OCI-M2 (cell line): ENCODE measurements at regions not wholly inside any gene's neighbourhood (a gene's known extent, or its start where the extent isn't known, plus 50 kb on each side); places are given as distances from the start of the nearest gene placed in this dataset.

ENCODE experiments used
- DNase-seq: peaks from one replicate; lab custom pipeline; 2025; ENCODE audit not compliant: unreplicated experiment; lab: John Stamatoyannopoulos, UW

DNA sequence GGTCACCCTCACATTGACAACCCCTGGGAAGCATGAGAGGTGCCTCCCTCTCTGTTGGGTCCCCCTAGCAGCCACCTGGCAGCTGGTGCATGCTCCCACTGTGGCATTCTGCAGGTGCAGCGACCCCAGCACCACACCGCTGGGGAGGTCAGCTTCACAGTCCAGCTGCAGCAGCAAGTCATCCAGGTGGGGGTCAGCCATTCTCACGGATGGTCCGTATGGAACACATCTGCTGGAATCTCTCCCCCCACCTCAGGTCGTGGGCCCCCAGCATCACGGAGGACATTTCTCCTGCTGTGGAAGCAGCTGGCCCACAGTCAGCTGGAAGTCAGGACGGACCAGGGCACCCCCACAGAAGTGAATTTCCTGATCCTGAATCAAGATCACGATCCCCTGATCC, 201.3 kb downstream of the COG6 start:
- no peak for DNase-seq

DNA sequence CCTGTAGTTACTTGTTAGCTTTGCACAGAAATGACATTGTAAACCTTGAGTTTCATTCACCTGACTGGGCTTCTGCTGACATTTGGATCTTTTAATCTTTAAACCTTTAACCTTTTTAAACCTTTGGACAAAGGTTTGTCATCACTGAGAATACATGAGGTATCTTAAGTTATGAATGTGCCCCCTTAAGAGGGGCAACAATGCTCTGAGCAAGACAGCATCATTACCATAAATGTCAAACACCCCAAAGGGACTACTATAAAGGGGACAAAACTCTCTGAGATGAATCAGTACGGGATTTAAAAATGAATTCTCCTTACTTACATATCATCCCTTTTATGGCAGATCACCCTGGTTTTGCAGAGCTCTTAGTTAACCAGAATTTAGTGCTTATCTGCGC, 203.3 kb downstream of the COG6 start:
- no peak for DNase-seq

DNA sequence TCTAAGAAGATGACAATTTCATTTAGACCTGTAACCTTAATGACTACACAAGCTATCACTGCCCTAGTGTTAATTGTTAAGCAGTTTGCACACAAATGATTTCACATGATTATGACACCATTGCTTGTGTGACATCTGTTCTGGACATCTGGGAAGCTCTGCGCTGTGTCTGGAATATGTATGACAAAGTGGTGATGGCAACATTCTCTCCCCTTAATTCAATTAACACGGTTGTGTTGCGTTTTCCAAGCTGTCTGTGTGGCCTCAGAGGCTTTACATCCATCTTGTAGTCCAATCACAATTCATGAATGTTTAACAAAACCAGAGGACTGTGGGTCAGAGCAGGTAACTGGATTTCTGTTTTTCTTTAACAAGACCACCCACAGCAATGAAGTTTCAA, 204.4 kb downstream of the COG6 start:
- no peak for DNase-seq

DNA sequence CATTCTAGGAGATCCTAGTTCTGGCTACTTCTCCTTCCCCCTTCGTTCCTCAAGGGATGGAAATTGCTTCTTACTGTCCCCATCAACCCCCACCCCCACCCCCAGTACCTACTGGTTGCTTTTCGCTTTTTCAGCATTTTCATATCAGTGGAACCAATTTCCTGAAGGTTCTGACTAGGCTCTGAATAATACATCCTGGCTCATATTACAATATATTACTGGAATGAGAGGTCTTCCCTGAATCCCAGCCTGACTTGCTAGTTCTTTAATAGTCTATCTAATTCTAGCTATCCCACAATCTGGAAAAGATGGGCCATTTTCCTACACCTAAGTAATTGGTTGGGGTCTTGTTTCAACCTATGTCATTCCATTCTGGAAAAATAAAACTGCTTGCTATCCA, 207.4 kb downstream of the COG6 start:
- DNase-seq: no peak

DNA sequence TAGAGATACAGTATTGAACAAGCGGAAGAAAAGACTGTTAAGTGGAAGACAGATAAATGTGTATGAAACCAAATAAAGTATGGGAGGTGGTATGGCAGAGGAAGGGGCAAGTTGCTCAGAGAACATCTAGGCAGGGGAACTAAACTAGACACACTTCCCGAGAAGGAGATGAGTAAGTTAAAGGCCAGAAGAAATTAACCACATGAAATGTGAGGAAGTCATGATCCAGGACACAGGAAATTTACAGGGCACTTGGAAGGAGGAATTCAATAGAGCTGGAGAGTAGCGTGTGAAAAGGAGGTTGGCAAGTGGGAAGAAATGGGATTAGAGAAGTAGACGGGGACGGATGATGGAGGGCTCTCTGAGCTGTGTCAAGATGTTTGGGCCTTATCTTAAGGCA, 208.8 kb downstream of the COG6 start:
- no peak for DNase-seq

DNA sequence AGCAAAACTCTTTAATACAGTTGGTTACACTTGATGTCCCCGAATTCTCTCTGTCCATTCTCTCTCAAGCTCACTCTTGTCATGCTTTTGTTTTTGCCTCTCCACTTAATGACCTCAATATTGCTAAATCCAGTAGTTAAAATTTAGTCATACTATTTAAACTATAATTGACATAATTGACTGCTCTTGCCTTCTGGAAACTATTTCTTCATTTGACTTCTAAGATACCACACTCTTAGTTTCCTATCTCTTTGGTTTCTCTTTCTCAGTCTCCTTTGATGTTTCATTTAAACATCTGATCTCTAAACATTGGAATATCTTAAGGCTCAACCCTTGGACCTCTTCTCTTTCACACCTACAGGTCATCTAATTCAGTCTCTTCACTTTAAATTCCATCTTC, 211.3 kb downstream of the COG6 start:
- no peak for DNase-seq

DNA sequence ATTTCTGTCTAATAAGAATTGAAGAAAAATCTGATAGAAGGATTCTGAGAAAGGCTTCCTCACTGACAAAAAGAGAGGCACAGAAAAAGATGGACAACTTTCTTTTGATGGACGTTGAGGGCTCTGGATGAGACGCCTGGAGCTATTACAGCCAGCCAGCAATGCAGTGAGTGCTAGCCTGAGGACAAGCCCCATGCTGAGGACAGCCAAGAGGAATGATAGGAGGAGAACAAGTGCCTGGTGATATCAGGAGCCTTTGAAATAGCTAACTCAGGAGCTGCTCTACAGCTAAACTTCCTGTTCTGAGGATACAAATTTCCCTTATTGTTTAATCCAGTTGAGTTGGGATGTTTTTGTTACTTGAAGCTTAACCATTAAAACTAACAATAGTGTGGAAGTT, 212.3 kb downstream of the COG6 start:
- no peak for DNase-seq

DNA sequence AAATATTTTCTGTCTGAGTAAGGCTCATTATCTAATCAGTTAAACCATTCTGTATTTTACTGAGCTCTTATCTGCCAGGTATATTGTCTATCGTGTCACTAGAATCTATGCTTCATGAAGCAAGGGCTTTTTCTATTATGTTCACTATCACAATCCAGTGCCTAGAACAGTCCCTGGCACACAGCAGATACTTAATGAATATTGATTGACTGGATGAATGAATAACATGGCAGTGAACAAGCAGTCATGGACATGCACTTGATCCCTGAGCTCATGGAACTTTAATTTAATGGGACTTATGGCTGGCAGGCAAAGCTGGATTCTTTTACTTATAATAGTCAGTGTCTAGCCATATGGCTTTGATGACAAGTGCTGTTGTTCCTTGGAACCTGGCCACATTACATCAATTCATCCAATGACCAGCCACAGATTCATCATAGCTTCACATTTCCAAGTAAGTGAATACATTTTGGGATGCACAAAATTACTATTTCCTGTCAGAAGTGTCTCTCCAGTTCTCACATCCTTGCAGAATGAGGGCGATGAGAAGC, 214.8 kb downstream of the COG6 start:
- DNase-seq: no peak

DNA sequence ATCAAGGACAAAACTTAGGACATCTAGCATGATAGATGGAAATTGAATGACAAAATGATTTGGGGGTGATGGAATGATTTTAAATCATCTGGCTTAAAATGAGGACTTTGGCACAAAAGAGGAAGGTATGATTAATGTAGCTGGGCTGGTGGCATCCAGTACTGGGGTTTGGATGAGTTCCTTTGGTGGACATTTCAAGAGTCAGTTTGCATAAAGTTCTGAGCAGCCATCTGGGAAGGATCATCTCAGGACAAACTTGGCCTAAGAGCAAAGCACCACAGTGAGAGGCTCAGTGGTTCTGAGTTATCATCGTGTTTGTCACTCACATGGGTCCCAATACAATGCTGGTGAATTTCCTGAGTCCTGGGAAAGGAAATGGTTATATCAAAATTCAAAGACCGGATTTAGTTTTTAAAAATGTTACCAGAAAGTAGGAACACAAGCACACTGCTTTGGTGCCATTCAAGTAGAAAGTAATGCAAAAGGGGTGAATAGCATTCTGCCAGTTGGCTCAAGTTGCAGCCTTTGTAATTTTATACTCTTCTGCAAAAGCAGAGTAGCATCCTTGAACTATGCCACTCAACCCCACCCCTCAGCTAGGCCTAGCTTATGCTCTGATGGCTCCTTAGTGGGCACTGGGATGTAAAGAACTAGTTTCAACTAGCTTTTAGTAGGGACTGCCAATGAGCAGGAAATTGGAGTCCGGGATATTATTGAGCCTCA, 219.0 kb downstream of the COG6 start:
- no peak for DNase-seq

DNA sequence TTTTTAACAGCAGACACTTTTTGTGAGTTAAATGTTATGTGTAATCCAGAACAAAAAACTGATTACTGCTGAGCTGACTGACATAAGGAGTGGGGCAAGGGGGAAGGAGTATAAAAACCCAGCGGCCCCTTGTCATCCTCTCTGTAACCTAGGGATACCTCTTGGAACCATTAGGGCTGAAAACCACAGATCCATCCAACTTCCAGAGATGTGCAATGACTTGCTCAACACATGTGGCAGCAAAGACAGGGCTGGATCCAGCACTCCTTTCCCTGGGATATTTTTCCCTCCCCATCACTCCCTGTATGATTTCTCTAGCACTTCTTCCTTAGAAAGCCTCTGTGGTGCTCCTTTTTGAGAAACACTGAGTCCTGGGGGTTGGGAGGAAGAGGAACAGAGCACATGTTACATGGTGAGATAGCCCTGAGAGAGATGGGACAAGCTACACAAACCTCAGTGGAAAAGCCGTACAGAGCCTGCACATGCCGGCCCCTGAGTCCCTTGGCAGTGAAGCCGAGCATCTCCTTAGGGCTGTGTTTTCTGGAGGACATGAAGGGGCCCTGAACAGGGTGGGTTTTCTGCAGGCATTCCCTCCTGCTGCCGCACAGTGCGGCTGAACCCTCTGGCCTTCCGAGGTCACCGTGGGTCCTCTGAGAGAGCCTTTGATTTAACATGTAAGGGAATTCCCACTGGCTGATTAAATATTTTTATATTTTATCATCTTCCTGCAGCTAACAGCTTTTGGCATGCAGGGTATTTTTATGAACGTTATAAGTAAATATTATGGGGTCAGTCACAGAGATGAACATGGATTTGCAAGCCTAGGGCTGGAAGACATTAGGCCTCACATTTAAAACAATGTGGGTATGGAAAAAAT, 219.9 kb downstream of the COG6 start:
- DNase-seq: no peak

DNA sequence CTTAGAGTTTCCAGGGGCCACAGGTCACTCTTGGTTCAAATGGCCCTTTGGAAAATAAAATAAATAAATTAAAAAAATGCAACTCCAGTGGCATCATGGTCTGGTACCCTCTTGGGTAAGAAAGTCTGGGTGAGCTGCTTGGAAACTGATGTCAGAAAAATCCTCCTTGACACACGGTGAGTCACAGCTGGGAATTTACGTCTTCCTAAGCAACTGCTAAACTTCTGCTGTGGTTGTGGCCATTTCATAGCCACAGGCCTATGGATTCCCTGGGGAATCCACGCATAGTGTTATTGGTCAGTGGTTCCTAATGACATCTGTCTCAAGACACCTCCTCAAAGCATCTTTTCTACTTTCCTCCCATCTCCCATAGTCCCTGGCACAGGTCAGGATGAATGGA, 220.8 kb downstream of the COG6 start:
- DNase-seq: no peak

DNA sequence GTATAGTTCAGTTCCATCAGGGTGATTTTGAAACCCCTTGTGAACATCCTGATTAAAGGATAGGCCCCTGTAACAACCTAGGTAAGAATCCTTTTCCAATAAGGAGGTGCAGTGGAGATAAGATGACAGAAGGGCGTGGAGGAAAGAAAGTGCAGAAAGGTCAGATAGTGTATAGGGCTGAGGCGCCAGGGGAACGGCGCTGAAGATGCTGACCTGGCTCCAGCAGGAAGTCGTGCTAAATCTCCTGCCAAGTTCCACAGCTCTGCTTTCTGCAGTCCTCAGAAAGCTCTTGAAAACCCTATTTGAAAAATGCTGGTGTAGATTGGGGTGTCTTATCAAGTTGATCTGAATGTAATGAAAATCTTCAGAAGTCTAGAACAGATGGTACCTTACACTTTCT, 221.7 kb downstream of the COG6 start:
- DNase-seq: no peak

DNA sequence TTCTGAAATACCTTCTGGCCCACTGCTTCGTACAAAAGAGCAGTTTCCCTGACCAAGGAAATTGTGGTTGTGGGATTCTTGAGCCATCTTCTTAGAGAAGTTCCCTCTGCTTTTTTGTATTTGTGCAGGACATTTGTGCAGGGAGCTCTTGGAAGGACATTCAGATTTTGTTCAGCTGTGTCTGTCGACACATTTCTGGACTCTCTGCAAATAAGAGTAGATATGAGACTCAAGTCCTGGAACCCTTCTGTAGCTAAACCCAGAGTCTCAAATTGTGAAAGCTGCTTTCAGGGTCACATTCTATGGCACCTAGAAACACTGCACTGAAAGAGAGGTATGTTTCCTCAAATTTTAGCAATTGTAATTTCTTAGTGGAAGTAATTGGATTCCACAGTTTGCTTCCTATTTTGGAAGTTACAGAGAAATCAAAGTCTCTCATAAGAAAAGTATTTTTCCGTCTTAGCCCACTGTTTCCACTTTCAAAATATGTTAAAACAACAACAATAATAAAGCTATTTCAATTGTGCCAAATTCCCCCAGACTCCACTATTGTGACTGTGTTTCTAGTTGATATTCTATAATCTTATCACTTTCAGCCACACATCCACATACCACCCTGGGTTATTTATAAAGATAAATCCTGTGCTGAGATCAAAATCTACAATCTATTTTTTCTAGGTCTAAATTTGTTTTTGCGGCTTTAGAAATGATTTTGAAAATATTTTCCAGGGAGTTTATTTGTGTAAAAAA, 224.0 kb downstream of the COG6 start:
- DNase-seq: no peak

DNA sequence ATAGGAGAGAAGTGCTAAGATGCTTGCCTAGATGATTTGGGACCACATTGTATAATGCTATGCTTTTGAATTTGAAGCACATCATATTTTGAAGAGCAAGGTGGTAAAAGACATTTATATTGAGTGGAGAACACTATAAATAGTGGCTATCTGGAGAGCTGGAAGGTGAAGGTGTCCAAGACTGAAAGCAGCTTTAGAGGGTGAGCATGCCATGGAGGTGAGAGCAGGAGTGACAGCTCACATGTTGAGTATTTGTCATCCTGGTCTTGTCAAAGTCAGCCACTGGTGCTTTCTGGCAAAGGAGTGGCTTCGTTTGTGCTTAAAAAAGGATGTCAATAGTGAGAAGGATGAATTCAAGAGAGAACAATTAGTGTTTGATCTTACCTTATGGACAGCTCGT, 225.9 kb downstream of the COG6 start:
- no peak for DNase-seq

DNA sequence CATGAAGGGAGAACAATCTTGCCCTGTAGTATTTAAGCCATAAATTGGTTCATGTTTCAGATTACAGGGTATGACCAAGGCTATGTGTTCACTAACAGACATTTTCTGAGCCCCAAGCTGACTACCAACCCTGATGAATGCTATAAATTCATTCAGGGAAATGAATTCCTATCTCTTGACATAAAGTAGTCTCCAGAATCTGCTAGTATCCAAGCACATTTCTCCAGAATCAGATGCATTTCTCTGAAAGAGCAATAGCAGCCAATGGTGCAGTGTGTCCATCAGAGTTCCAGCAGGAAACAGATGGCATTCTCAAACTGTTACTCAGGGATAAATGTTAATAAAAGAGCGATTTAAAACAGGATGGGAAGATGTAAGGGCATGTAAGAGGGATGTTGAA, 226.4 kb downstream of the COG6 start:
- no peak for DNase-seq

DNA sequence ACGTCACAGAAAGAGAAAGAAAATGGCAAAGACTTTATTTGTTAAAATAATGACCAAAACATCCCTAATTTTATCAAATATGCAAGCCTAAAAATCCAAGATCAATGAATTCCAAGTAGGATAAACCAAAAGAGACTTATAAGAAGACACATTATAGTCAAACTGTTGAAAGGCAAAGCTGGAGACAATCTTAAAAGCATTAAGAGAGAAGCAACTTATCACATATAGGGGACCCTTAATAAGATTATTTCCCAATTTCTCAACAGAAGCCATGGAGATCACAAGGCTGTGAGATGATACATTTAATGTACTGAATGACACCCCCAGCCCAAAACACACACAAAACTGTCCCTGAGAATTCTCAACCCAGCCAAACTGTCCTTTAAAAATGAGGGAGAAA, 228.7 kb downstream of the COG6 start:
- no peak for DNase-seq

DNA sequence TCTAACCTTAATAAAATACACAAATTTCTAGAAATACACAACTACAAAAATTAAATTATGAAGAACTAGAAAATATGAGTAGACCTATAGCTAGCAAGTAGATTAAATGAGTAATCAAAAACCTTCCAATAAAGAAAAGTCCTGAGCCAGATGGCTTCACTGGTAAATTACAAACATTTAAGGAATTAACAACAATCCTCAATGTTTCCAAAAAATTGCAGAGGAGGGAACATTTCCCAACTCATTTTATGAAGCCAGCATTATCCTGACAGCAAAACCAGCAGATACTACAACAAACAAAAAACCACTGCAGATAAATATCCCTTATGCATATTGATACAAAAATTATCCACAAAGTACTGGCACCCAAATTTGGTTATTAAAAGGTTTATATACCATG, 230.9 kb downstream of the COG6 start:
- DNase-seq: no peak

DNA sequence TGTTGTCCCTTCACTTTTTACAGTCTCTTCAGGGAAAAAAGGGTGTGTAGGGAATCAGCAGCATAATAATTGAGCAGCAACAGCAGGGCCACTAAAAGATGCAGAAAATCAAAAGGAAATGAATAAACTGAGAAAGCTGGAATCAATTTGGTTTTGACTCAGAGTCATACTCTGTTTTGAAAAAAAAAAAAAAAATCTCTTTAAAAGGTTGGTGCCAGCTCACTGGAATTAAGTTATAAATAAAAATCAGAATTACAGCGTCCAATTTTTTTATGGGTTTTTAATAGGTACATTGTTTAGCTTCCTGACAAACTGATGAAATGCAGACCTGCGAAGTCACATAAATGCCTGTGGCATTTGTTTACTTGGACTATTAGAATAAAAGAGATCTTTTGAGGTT, 231.9 kb downstream of the COG6 start:
- DNase-seq: no peak

DNA sequence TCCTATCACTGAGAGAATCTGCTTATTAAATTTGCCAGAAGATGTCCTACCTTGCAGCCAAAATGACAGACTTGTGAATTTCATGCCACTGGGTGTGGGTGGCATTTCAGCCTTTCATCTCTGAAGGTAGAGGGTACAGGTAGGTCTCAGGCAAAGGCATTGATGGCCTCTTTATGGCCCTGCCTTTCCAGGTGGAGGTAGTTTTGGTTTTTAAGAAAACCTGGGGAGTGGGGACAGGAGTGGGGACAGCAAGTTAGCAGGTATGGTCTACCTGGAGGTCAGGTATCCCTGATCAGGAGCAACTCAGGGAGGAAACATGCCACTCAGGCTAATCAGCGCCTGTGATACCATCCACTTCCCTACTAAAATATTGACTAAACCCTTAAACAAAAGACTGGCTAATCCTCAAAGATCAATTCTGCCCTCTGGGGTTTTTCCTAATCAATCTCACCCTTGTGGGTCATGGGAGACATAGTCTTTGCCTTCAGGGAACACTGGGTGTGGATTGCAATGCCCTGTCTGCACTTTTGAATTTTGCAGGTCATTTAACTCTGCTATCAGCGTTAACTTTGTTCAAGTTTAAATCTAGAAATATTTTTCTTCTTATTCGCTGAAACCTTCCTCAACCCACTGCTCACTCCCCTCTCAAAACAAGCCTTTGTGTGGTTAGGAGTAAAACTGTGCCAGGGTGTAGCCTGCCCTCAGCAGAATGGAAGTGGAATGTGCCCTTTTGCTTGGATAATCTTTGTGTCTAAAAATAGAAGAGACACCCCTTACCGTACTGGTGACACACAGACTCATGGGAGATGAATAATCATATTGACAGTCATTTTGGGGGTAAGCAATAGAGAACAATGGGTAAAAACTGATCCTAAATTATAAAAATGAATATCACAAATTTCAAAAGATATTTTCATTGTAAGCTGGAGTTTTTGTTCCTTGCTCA, 233.7 kb downstream of the COG6 start:
- DNase-seq: no peak

DNA sequence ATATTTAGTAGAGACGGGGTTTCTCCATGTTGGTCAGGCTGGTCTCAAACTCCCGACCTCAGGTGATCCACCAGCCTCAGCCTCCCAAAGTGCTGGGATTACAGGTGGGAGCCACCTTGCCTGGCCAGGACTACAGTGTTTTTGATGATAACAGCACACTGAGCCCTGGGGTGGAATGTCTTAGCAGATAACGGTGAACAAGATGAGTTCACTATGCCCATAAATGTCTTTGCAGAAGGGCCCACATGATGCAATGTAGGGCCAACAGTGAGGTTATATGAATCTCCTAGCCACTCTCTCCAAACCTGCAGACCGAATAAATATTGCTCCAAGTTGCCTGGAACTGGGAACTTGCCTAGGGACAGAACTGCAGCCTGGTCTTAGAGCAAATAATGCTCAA, 235.1 kb downstream of the COG6 start:
- no peak for DNase-seq
